ENCODE measurements at regions not wholly inside any gene's neighbourhood (a gene's known extent, or its start where the extent isn't known, plus 50 kb on each side); places are given as distances from the start of the nearest gene placed in this dataset.
"Not testable (repeated sequence)": the region's sequence is repeated elsewhere in the genome, so short reads cannot be mapped to it uniquely, and the experiment has no call there.

DNA sequence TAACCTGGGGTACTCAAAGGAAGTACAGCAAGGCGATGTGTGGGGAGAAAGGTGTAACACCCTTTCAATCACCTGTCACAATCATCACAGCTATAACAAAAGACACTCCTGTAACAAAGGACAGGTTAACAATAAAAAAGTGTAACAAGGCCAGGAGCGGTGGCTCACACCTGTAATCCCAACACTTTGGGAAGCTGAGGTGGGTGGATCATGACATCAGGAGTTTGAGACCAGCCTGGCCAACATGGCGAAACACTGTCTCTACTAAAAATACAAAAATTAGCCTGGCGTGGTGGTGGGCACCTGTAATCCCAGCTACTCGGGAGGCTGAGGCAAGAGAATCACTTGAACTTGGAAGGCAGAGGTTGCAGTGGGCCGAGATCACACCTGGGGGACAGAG, 436.4 kb downstream of the RBFOX1 start:
- TF ChIP-seq, protein P1, sequence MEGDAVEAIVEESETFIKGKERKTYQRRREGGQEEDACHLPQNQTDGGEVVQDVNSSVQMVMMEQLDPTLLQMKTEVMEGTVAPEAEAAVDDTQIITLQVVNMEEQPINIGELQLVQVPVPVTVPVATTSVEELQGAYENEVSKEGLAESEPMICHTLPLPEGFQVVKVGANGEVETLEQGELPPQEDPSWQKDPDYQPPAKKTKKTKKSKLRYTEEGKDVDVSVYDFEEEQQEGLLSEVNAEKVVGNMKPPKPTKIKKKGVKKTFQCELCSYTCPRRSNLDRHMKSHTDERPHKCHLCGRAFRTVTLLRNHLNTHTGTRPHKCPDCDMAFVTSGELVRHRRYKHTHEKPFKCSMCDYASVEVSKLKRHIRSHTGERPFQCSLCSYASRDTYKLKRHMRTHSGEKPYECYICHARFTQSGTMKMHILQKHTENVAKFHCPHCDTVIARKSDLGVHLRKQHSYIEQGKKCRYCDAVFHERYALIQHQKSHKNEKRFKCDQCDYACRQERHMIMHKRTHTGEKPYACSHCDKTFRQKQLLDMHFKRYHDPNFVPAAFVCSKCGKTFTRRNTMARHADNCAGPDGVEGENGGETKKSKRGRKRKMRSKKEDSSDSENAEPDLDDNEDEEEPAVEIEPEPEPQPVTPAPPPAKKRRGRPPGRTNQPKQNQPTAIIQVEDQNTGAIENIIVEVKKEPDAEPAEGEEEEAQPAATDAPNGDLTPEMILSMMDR (IDR thresholded peaks at IDR 0.05): not testable (repeated sequence)
- TF ChIP-seq POLR2A (IDR thresholded peaks at IDR 0.05): not testable (repeated sequence)

Measured in vagina (tissue), 2 donors.